ENCODE measurements at regions not wholly inside any gene's neighbourhood (a gene's known extent, or its start where the extent isn't known, plus 50 kb on each side); places are given as distances from the start of the nearest gene placed in this dataset.

- no peak for TF ChIP-seq CTCF (IDR thresholded peaks at IDR 0.05)
- TF ChIP-seq ZFX (IDR thresholded peaks at IDR 0.05; ENCODE audit: borderline replicate concordance) = no peak
These were observed 383.2 kb upstream of the SLC14A2 start for GRCh38 chr18:45232061-45232460.

Measured in 22Rv1 (cell line).